DOHH2 (cell line): ENCODE measurements at regions not wholly inside any gene's neighbourhood (a gene's known extent, or its start where the extent isn't known, plus 50 kb on each side); places are given as distances from the start of the nearest gene placed in this dataset.

Experiments
- CTCF ChIP-seq: fragments of 200-600 bp; sonication (generic); IDR thresholded peaks from one replicate; pipeline ENCODE4 v1.5.1; 2014; ENCODE audit warnings: antibody characterized with exemption, mild to moderate bottlenecking, low read depth, low read length; ENCODE audit not compliant: poor library complexity, severe bottlenecking
- EZH2phosphoT487 ChIP-seq: fragments of 200-600 bp; sonication (generic); IDR thresholded peaks from 2 replicates; pipeline ENCODE4 v1.6.1; 2017; ENCODE audit warnings: borderline replicate concordance, mild to moderate bottlenecking, antibody characterized with exemption, low read length, moderate library complexity, mixed read lengths

DNA sequence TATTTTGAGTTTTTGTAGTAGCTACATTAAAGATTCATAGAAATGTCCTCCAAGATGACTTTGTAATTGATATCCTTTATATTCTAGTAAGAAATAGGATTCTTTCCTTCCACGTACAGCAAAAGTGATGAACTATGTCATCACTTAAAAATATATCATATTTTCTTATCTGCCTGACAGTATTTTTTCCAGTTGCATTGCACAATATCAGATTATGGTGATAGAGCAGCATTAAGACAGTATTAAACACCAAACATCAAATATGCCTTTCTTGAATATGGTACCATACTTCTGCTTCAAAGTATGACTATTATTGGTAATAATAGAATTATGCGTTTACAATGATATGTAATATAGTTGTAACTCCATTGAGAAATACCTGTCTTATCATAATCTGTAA is 919.8 kb upstream of the EDIL3 start:
- no peak for TF ChIP-seq CTCF
- TF ChIP-seq EZH2phosphoT487, result no peak
